ENCODE measurements at regions not wholly inside any gene's neighbourhood (a gene's known extent, or its start where the extent isn't known, plus 50 kb on each side); places are given as distances from the start of the nearest gene placed in this dataset.
A peak's percentile ranks its signal among the peaks of the same experiment; 100 is the strongest.

DNA sequence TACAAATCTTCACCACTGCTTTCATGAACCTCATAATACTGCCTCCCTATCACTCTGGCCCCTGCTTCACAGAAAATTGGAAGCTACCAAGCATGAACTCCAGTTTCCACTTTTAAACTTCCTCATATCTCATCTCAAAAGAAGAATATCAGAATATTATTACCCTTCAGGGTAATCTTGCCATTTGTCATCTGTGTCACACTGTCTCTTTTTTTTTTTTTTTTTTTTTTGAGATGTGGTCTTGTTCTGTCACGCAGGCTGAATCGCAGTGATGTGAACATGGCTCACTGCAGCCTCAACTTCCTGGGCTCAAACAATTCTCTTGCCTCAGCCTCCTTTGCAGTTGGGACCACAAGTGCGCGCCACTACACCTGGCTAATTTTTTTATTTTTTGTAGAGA, 80.4 kb upstream of the TCF12 start:
- peaks cover 0 to 6% (median 0%) of the 10 kb centered on the region in 5 donors for H3K4me1 ChIP-seq (ENCODE audit: control insufficient read depth in 5 of 5, insufficient read depth in 5 of 5, low read length in 5 of 5)
- ATAC-seq (ENCODE audit: insufficient read depth, low FRiP score): no peak
- TF ChIP-seq, protein P1, sequence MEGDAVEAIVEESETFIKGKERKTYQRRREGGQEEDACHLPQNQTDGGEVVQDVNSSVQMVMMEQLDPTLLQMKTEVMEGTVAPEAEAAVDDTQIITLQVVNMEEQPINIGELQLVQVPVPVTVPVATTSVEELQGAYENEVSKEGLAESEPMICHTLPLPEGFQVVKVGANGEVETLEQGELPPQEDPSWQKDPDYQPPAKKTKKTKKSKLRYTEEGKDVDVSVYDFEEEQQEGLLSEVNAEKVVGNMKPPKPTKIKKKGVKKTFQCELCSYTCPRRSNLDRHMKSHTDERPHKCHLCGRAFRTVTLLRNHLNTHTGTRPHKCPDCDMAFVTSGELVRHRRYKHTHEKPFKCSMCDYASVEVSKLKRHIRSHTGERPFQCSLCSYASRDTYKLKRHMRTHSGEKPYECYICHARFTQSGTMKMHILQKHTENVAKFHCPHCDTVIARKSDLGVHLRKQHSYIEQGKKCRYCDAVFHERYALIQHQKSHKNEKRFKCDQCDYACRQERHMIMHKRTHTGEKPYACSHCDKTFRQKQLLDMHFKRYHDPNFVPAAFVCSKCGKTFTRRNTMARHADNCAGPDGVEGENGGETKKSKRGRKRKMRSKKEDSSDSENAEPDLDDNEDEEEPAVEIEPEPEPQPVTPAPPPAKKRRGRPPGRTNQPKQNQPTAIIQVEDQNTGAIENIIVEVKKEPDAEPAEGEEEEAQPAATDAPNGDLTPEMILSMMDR (IDR thresholded peaks at IDR 0.05; ENCODE audit: control extremely low read depth, extremely low read depth): no peak
- WGBS, 2 donors: 99% methylated on average over 4 of the region's 4 CpGs
- H3K36me3 ChIP-seq (ENCODE audit: control insufficient read depth in 4 of 4, insufficient read depth in 4 of 4, low read length in 4 of 4): no peaks in the 10 kb centered on the region
- no peaks in the 10 kb centered on the region for H3K9me3 ChIP-seq (ENCODE audit: control insufficient read depth in 4 of 4, insufficient read depth in 3 of 4, low read length in 3 of 4)
- H3K4me3 ChIP-seq: no peak overlapping the region
- no peak overlapping the region for H3K9ac ChIP-seq (ENCODE audit: insufficient read depth in 1 of 2, low read length in 2 of 2)
- no peaks in the 10 kb centered on the region for H3K27me3 ChIP-seq (ENCODE audit: control insufficient read depth in 3 of 3, insufficient read depth in 3 of 3, low read length in 2 of 3)
- H3K27ac ChIP-seq (ENCODE audit: low read depth in 1 of 2, low read length in 1 of 2): no peak overlapping the region
- DNase-seq: no peak

- WGBS, 2 donors: 85 to 90% methylated on average over 1 of the region's 1 CpG
- no peak for DNase-seq
- H3K9me3 ChIP-seq (ENCODE audit: control insufficient read depth in 4 of 4, insufficient read depth in 3 of 4, low read length in 3 of 4): no peaks in the 10 kb centered on the region
- ATAC-seq (ENCODE audit: insufficient read depth, low FRiP score): no peak
- no peak overlapping the region for H3K4me3 ChIP-seq
- TF ChIP-seq, protein P1 (IDR thresholded peaks at IDR 0.05; ENCODE audit: control extremely low read depth, extremely low read depth): no peak
- no peaks in the 10 kb centered on the region for H3K27me3 ChIP-seq (ENCODE audit: control insufficient read depth in 3 of 3, insufficient read depth in 3 of 3, low read length in 2 of 3)
- peaks cover 0 to 14% (median 7%) of the 10 kb centered on the region in 5 donors for H3K4me1 ChIP-seq (ENCODE audit: control insufficient read depth in 5 of 5, insufficient read depth in 5 of 5, low read length in 5 of 5)
- H3K9ac ChIP-seq (ENCODE audit: insufficient read depth in 1 of 2, low read length in 2 of 2): no peak overlapping the region
- H3K36me3 ChIP-seq (ENCODE audit: control insufficient read depth in 4 of 4, insufficient read depth in 4 of 4, low read length in 4 of 4): no peaks in the 10 kb centered on the region
- H3K27ac ChIP-seq (ENCODE audit: low read depth in 1 of 2, low read length in 1 of 2): no peak overlapping the region
These were observed 81.2 kb upstream of the TCF12 start for GRCh38 chr15:56837273-56837672.

- H3K9me3 ChIP-seq (ENCODE audit: control insufficient read depth in 4 of 4, insufficient read depth in 3 of 4, low read length in 3 of 4): no peaks in the 10 kb centered on the region
- no peak overlapping the region for H3K4me3 ChIP-seq
- TF ChIP-seq, protein P1 (IDR thresholded peaks at IDR 0.05; ENCODE audit: control extremely low read depth, extremely low read depth): no peak
- no peak for ATAC-seq (ENCODE audit: insufficient read depth, low FRiP score)
- H3K36me3 ChIP-seq (ENCODE audit: control insufficient read depth in 4 of 4, insufficient read depth in 4 of 4, low read length in 4 of 4): no peaks in the 10 kb centered on the region
- H3K4me1 ChIP-seq (ENCODE audit: control insufficient read depth in 5 of 5, insufficient read depth in 5 of 5, low read length in 5 of 5): peaks cover 0 to 19% (median 10%) of the 10 kb centered on the region in 5 donors
- H3K27ac ChIP-seq (ENCODE audit: low read depth in 1 of 2, low read length in 1 of 2): no peak overlapping the region
- peak in 2 of 3 donors; percentile 33 to 53 for DNase-seq
- 62 to 82% methylated on average over 2 of the region's 2 CpGs for WGBS, 2 donors
- H3K9ac ChIP-seq (ENCODE audit: insufficient read depth in 1 of 2, low read length in 2 of 2): no peak overlapping the region
- no peaks in the 10 kb centered on the region for H3K27me3 ChIP-seq (ENCODE audit: control insufficient read depth in 3 of 3, insufficient read depth in 3 of 3, low read length in 2 of 3)
These were observed 82.7 kb upstream of the TCF12 start for GRCh38 chr15:56835718-56836171.

GRCh38 chr15:56832125-56832524, 86.3 kb upstream of the TCF12 start:
- 32 to 55% methylated on average over 5 of the region's 5 CpGs for WGBS, 2 donors
- Histone ChIP-seq H3K4me1 (ENCODE audit: control insufficient read depth in 5 of 5, insufficient read depth in 5 of 5, low read length in 5 of 5) (peaks cover 0 to 19% (median 10%) of the 10 kb centered on the region in 5 donors), H3K9ac (ENCODE audit: insufficient read depth in 1 of 2, low read length in 2 of 2) (no peak overlapping the region), H3K27ac (ENCODE audit: low read depth in 1 of 2, low read length in 1 of 2) (no peak overlapping the region), H3K27me3 (ENCODE audit: control insufficient read depth in 3 of 3, insufficient read depth in 3 of 3, low read length in 2 of 3) (no peaks in the 10 kb centered on the region), H3K9me3 (ENCODE audit: control insufficient read depth in 4 of 4, insufficient read depth in 3 of 4, low read length in 3 of 4) (no peaks in the 10 kb centered on the region), H3K36me3 (ENCODE audit: control insufficient read depth in 4 of 4, insufficient read depth in 4 of 4, low read length in 4 of 4) (no peaks in the 10 kb centered on the region), H3K4me3 (no peak overlapping the region)
- TF ChIP-seq, protein P1 (IDR thresholded peaks at IDR 0.05; ENCODE audit: control extremely low read depth, extremely low read depth): no peak
- DNase-seq: peak; percentile 59 to 76 (median 74)
- no peak for ATAC-seq (ENCODE audit: insufficient read depth, low FRiP score)

Measured in lung (tissue), 11 donors.